GM23338 (cell line): ENCODE measurements at regions not wholly inside any gene's neighbourhood (a gene's known extent, or its start where the extent isn't known, plus 50 kb on each side); places are given as distances from the start of the nearest gene placed in this dataset.

Source experiments
- ATAC-seq: fragments of 200-7000 bp; cut with Tn5 transposase; 3 replicates; pipeline ENCODE4 v1.9.1; 2020
- DNase-seq: peaks from one replicate; pipeline ENCODE4 v3.0.0-alpha.2; 2015; ENCODE audit warnings: low spot score
- H2AFZ ChIP-seq: fragments of 200-600 bp; sonication (generic); 2 replicates; pipeline ENCODE4 v1.8.0; 2016; ENCODE audit warnings: antibody characterized with exemption, mild to moderate bottlenecking, moderate library complexity
- H3F3A ChIP-seq: fragments of 200-600 bp; sonication (generic); replicated peaks from 2 replicates; pipeline ENCODE4 v1.8.0; 2017; ENCODE audit warnings: antibody characterized with exemption, mixed run types, low read depth
- H3K27ac ChIP-seq: fragments of 200-600 bp; sonication (generic); 2 replicates; pipeline ENCODE4 v1.6.1; 2016; ENCODE audit warnings: low read depth
- H3K27me3 ChIP-seq: fragments of 200-600 bp; sonication (generic); 2 replicates; pipeline ENCODE4 v1.8.0; 2016; ENCODE audit warnings: mild to moderate bottlenecking, mixed run types, moderate library complexity; ENCODE audit not compliant: insufficient read depth
- H3K36me3 ChIP-seq: fragments of 200-600 bp; sonication (generic); 2 replicates; pipeline ENCODE4 v1.8.0; 2016; ENCODE audit warnings: mild to moderate bottlenecking; ENCODE audit not compliant: insufficient read depth
- H3K4me1 ChIP-seq: fragments of 200-600 bp; sonication (generic); 2 replicates; pipeline ENCODE4 v1.8.0; 2016; ENCODE audit warnings: mild to moderate bottlenecking, moderate library complexity; ENCODE audit not compliant: insufficient read depth
- H3K4me2 ChIP-seq: fragments of 200-600 bp; sonication (generic); 2 replicates; pipeline ENCODE4 v1.7.1; 2017; ENCODE audit warnings: mixed run types
- H3K4me3 ChIP-seq: fragments of 200-600 bp; sonication (generic); 2 replicates; pipeline ENCODE4 v1.6.1; 2016; ENCODE audit warnings: mixed run types
- H3K79me2 ChIP-seq: fragments of 200-600 bp; sonication (generic); replicated peaks from 2 replicates; pipeline ENCODE4 v1.8.0; 2017; ENCODE audit warnings: mild to moderate bottlenecking; ENCODE audit not compliant: insufficient read depth
- H3K9me2 ChIP-seq: fragments of 200-600 bp; sonication (generic); 2 replicates; pipeline ENCODE4 v1.8.0; 2017; ENCODE audit not compliant: insufficient read depth
- H4K20me1 ChIP-seq: fragments of 200-600 bp; sonication (generic); replicated peaks from 2 replicates; pipeline ENCODE4 v1.8.0; 2017; ENCODE audit warnings: mild to moderate bottlenecking; ENCODE audit not compliant: insufficient read depth
- H3K27ac Mint-ChIP-seq: 2 replicates; pipeline ENCODE4 v1.8.0; 2020; ENCODE audit warnings: inconsistent platforms, mild to moderate bottlenecking, moderate library complexity, mixed read lengths
- H3K27me3 Mint-ChIP-seq: 3 replicates; pipeline ENCODE4 v1.8.0; 2022; ENCODE audit warnings: low read depth, mild to moderate bottlenecking, moderate library complexity, mixed read lengths, inconsistent platforms; ENCODE audit not compliant: insufficient read depth, poor library complexity
- H3K36me3 Mint-ChIP-seq: 3 replicates; pipeline ENCODE4 v1.8.0; 2021; ENCODE audit warnings: low read depth, mild to moderate bottlenecking, inconsistent platforms, moderate library complexity, mixed read lengths
- H3K4me1 Mint-ChIP-seq: 3 replicates; pipeline ENCODE4 v1.8.0; 2020; ENCODE audit warnings: mild to moderate bottlenecking, inconsistent platforms, mixed read lengths
- H3K4me3 Mint-ChIP-seq: 3 replicates; pipeline ENCODE4 v1.8.0; 2021; ENCODE audit warnings: moderate library complexity, mild to moderate bottlenecking, inconsistent platforms, mixed read lengths
- H3K9me3 Mint-ChIP-seq: 3 replicates; pipeline ENCODE4 v1.8.0; 2020; ENCODE audit warnings: moderate library complexity, mild to moderate bottlenecking, inconsistent platforms, mixed read lengths
- CREB1 ChIP-seq: fragments of 250-450 bp; sonication (Bioruptor Pico); IDR thresholded peaks from 2 replicates; pipeline ENCODE4 v1.5.0; 2020; ENCODE audit warnings: low read depth, mild to moderate bottlenecking, moderate library complexity
- CTCF ChIP-seq, 2 experiments: fragments of 200-600 bp in 1 of 2; sonication (generic) in 1 of 2; conservative IDR thresholded peaks; 2 replicates each; pipeline versions ENCODE4 v1.5.1 to v1.6.1; 2016 to 2017; ENCODE audit warnings: antibody characterized with exemption in 2 of 2, low read depth in 2 of 2, mild to moderate bottlenecking in 2 of 2, moderate library complexity in 1 of 2
- ETS1 ChIP-seq: IDR thresholded peaks from 2 replicates; pipeline ENCODE4 v1.6.1; 2016; ENCODE audit warnings: antibody characterized with exemption
- EZH2 ChIP-seq: fragments of 200-600 bp; sonication (generic); IDR thresholded peaks from one replicate; pipeline ENCODE4 v1.8.0; 2017; ENCODE audit warnings: antibody characterized with exemption, mild to moderate bottlenecking, low read depth; ENCODE audit not compliant: unreplicated experiment
- EZH2phosphoT487 ChIP-seq: fragments of 200-600 bp; sonication (generic); IDR thresholded peaks from one replicate; pipeline ENCODE4 v1.8.1; 2018; ENCODE audit warnings: antibody characterized with exemption; ENCODE audit not compliant: unreplicated experiment
- JUNB ChIP-seq: IDR thresholded peaks from one replicate; pipeline ENCODE4 v1.6.1; 2016; ENCODE audit warnings: antibody characterized with exemption; ENCODE audit not compliant: unreplicated experiment
- NANOG ChIP-seq: IDR thresholded peaks from 2 replicates; pipeline ENCODE4 v1.6.1; 2016; ENCODE audit warnings: antibody characterized with exemption, borderline replicate concordance
- STAT1 ChIP-seq: IDR thresholded peaks from one replicate; pipeline ENCODE4 v1.6.1; 2016; ENCODE audit warnings: antibody characterized with exemption; ENCODE audit not compliant: unreplicated experiment
- ZNF331 ChIP-seq: fragments of 250-450 bp; sonication (Bioruptor Pico); IDR thresholded peaks from 2 replicates; pipeline ENCODE4 v1.5.0; 2020; ENCODE audit warnings: low read depth, mild to moderate bottlenecking, moderate library complexity
- TF ChIP-seq, protein P1 (sequence below): IDR thresholded peaks from one replicate; pipeline ENCODE4 v1.6.1; 2018; ENCODE audit warnings: antibody characterized with exemption; ENCODE audit not compliant: unreplicated experiment

DNA sequence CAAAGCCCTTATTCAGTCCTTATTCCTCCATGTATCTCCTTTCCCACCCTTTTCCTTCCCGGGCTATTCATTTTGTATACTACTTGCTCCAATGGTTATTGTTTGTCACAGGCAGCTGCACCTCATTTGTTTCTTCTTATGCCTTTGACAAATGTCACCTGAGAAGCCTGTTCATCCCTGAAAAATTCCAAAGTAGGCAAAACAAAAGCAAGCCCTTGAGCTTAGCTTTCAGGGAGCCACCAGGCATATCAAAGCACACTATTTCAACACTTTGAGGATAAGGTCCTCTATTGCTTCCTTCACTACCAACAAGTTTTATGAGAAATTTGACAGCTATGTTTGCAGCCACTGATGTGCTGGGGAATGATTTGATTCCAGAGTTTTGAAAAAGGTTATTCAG is 738.7 kb upstream of the LMO3 start:
- Histone ChIP-seq H3K27me3 (no peaks in the 10 kb centered on the region), H3K9me2 (no peaks in the 10 kb centered on the region), H3K4me2 (no peak overlapping the region), H3K4me3 (no peak overlapping the region), H4K20me1 (no peaks in the 10 kb centered on the region), H3F3A (no peaks in the 10 kb centered on the region), H3K4me1 (peaks cover 15% of the 10 kb centered on the region), H3K27ac (no peak overlapping the region), H2AFZ (no peak overlapping the region), H3K79me2 (no peaks in the 10 kb centered on the region), H3K36me3 (no peaks in the 10 kb centered on the region)
- Mint-ChIP-seq H3K4me1 (peaks cover 20% of the 10 kb centered on the region), H3K27ac (no peak overlapping the region), H3K4me3 (no peak overlapping the region), H3K36me3 (no peaks in the 10 kb centered on the region), H3K27me3 (no peaks in the 10 kb centered on the region), H3K9me3 (no peaks in the 10 kb centered on the region)
- TF ChIP-seq CTCF (conservative IDR thresholded peaks at IDR 0.05; ENCODE audit: low read depth in 2 of 2) (no peak), CREB1 (CRISPR knock-in tag) (no peak), NANOG (no peak), EZH2 (no peak), STAT1 (no peak), ETS1 (no peak), EZH2phosphoT487 (no peak), ZNF331 (CRISPR knock-in tag) (no peak), JUNB (no peak)
- TF ChIP-seq, protein P1, sequence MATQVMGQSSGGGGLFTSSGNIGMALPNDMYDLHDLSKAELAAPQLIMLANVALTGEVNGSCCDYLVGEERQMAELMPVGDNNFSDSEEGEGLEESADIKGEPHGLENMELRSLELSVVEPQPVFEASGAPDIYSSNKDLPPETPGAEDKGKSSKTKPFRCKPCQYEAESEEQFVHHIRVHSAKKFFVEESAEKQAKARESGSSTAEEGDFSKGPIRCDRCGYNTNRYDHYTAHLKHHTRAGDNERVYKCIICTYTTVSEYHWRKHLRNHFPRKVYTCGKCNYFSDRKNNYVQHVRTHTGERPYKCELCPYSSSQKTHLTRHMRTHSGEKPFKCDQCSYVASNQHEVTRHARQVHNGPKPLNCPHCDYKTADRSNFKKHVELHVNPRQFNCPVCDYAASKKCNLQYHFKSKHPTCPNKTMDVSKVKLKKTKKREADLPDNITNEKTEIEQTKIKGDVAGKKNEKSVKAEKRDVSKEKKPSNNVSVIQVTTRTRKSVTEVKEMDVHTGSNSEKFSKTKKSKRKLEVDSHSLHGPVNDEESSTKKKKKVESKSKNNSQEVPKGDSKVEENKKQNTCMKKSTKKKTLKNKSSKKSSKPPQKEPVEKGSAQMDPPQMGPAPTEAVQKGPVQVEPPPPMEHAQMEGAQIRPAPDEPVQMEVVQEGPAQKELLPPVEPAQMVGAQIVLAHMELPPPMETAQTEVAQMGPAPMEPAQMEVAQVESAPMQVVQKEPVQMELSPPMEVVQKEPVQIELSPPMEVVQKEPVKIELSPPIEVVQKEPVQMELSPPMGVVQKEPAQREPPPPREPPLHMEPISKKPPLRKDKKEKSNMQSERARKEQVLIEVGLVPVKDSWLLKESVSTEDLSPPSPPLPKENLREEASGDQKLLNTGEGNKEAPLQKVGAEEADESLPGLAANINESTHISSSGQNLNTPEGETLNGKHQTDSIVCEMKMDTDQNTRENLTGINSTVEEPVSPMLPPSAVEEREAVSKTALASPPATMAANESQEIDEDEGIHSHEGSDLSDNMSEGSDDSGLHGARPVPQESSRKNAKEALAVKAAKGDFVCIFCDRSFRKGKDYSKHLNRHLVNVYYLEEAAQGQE, result no peak
- ATAC-seq (peak; percentile 42; the same call in 2 of the 3 replicates), DNase-seq (peak; percentile 48)
